ENCODE measurements at regions not wholly inside any gene's neighbourhood (a gene's known extent, or its start where the extent isn't known, plus 50 kb on each side); places are given as distances from the start of the nearest gene placed in this dataset.

DNA sequence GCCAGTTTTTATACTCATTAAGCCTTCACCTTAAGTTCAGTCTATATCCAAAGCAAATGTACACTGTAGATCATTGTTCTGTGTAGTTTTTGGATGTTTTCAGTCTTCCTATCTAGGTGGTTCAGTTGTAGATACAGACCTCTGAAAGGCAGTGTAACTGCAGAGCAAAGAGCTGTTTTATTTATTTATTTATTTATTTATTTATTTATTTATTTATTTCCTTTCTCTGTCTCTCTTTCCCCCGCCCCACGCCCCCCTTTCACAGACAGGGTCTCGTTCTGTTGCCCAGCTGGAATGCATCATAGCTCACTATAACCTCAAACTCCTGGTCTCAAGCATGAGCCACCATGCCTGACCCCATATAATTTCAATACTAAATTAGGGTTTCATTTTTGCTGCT is 281.8 kb upstream of the KLHL1 start:
- TF ChIP-seq, protein P1, sequence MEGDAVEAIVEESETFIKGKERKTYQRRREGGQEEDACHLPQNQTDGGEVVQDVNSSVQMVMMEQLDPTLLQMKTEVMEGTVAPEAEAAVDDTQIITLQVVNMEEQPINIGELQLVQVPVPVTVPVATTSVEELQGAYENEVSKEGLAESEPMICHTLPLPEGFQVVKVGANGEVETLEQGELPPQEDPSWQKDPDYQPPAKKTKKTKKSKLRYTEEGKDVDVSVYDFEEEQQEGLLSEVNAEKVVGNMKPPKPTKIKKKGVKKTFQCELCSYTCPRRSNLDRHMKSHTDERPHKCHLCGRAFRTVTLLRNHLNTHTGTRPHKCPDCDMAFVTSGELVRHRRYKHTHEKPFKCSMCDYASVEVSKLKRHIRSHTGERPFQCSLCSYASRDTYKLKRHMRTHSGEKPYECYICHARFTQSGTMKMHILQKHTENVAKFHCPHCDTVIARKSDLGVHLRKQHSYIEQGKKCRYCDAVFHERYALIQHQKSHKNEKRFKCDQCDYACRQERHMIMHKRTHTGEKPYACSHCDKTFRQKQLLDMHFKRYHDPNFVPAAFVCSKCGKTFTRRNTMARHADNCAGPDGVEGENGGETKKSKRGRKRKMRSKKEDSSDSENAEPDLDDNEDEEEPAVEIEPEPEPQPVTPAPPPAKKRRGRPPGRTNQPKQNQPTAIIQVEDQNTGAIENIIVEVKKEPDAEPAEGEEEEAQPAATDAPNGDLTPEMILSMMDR (IDR thresholded peaks at IDR 0.05; ENCODE audit: low read depth, low read length) = no peak
- no peak for TF ChIP-seq POLR2A (IDR thresholded peaks at IDR 0.05; ENCODE audit: extremely low read depth, insufficient read length)
- TF ChIP-seq, protein P2, sequence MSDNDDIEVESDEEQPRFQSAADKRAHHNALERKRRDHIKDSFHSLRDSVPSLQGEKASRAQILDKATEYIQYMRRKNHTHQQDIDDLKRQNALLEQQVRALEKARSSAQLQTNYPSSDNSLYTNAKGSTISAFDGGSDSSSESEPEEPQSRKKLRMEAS (IDR thresholded peaks at IDR 0.05; ENCODE audit: low read depth, low read length) = no peak
- TF ChIP-seq MYC (IDR thresholded peaks at IDR 0.05; ENCODE audit: low read depth, low read length) = no peak

All from NB4 (cell line).